A673 (cell line): ENCODE measurements at regions not wholly inside any gene's neighbourhood (a gene's known extent, or its start where the extent isn't known, plus 50 kb on each side); places are given as distances from the start of the nearest gene placed in this dataset.

Experiments used
- BruUV-seq: library from RNA; stranded (reverse); fragments of 400-500 nt; replicated peaks from 2 replicates; lab custom pipeline; 2021; lab: Mats Ljungman, UMichigan
- CTCF ChIA-PET: fragments of 300-600 bp; sonication (Branson Sonifier 250); formaldehyde crosslinking; loops from one replicate; lab custom pipeline; 2022; ENCODE audit warnings: antibody characterized with exemption; lab: Charles Lee
- POLR2A ChIA-PET: fragments of 300-600 bp; sonication (Branson Sonifier 250); formaldehyde crosslinking; loops from one replicate; lab custom pipeline; 2022; ENCODE audit warnings: antibody characterized with exemption; ENCODE audit not compliant: low non-redundant PET; lab: Charles Lee
- DNase-seq: peaks from one replicate; pipeline ENCODE4 v3.0.0-alpha.2; 2015; ENCODE audit warnings: low spot score
- H3K27ac ChIP-seq: fragments of 200-600 bp; sonication (generic); 2 replicates; pipeline ENCODE4 v1.5.1; 2016; ENCODE audit warnings: mixed run types, low read depth, mild to moderate bottlenecking, mixed read lengths, antibody characterized with exemption, low read length; ENCODE audit not compliant: poor library complexity, severe bottlenecking
- H3K27me3 ChIP-seq: fragments of 200-600 bp; sonication (generic); replicated peaks from 2 replicates; pipeline ENCODE4 v1.6.1; 2017; ENCODE audit warnings: mixed run types, low read depth, mild to moderate bottlenecking, mixed read lengths, antibody characterized with exemption, low read length; ENCODE audit not compliant: insufficient read depth, poor library complexity
- H3K36me3 ChIP-seq: fragments of 200-600 bp; sonication (generic); 2 replicates; pipeline ENCODE4 v1.6.1; 2016; ENCODE audit warnings: mixed run types, mild to moderate bottlenecking, mixed read lengths, antibody characterized with exemption, low read length; ENCODE audit not compliant: insufficient read depth, poor library complexity, severe bottlenecking
- H3K4me1 ChIP-seq: fragments of 200-600 bp; sonication (generic); 2 replicates; pipeline ENCODE4 v1.6.1; 2017; ENCODE audit warnings: mixed run types, mild to moderate bottlenecking, mixed read lengths, antibody characterized with exemption, low read length; ENCODE audit not compliant: insufficient read depth, poor library complexity, severe bottlenecking
- H3K4me3 ChIP-seq: fragments of 200-600 bp; sonication (generic); 2 replicates; pipeline ENCODE4 v1.5.1; 2016; ENCODE audit warnings: low read depth, mixed run types, mild to moderate bottlenecking, mixed read lengths, low read length; ENCODE audit not compliant: poor library complexity, severe bottlenecking
- H3K9me3 ChIP-seq: fragments of 200-600 bp; sonication (generic); 2 replicates; pipeline ENCODE4 v1.6.1; 2016; ENCODE audit warnings: mixed run types, low read depth, mild to moderate bottlenecking, mixed read lengths, antibody characterized with exemption, low read length; ENCODE audit not compliant: poor library complexity, severe bottlenecking
- EZH2 ChIP-seq: fragments of 200-600 bp; sonication (generic); IDR thresholded peaks from 2 replicates; pipeline ENCODE4 v1.6.1; 2017; ENCODE audit warnings: borderline replicate concordance, low read depth, mild to moderate bottlenecking, mixed read lengths, antibody characterized with exemption, low read length; ENCODE audit not compliant: poor library complexity, severe bottlenecking
- intact Hi-C: fragments of 100-400 bp; cut with micrococcal nuclease; formaldehyde crosslinking; loops from one replicate; pipeline ENCODE4 v1.10.0; 2022; ENCODE audit not compliant: unreplicated experiment
- TF ChIP-seq, protein P1 (sequence below): fragments of 300-800, 200-600 bp; sonication (generic); conservative IDR thresholded peaks from 2 replicates; pipeline ENCODE4 v1.5.1; 2017; ENCODE audit warnings: low read depth, mild to moderate bottlenecking, antibody characterized with exemption, low read length, moderate library complexity, mixed read lengths

DNA sequence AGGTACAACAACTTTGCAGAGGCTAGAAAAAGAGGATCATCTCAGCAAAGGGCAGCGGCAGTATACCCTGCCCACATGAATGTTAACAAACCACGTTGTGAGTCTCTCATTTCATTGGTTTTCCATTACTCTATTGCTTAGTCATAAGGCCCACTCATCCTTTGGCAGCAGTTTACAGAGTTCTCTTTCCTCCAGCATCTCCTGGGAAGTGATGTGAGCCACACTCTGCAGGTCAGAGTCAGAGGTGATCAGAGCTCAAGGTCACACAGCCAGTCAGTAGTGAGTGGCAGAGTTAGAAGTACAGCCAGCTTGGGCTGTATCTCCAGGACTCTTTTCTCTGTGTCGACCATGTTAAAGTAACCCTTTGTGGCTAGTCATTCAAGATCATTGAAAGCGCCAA, 599.6 kb upstream of the GRAMD2B start:
- TF ChIP-seq EZH2: no peak
- TF ChIP-seq, protein P1, sequence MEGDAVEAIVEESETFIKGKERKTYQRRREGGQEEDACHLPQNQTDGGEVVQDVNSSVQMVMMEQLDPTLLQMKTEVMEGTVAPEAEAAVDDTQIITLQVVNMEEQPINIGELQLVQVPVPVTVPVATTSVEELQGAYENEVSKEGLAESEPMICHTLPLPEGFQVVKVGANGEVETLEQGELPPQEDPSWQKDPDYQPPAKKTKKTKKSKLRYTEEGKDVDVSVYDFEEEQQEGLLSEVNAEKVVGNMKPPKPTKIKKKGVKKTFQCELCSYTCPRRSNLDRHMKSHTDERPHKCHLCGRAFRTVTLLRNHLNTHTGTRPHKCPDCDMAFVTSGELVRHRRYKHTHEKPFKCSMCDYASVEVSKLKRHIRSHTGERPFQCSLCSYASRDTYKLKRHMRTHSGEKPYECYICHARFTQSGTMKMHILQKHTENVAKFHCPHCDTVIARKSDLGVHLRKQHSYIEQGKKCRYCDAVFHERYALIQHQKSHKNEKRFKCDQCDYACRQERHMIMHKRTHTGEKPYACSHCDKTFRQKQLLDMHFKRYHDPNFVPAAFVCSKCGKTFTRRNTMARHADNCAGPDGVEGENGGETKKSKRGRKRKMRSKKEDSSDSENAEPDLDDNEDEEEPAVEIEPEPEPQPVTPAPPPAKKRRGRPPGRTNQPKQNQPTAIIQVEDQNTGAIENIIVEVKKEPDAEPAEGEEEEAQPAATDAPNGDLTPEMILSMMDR: no peak
- no peaks in the 10 kb centered on the region for H3K36me3 ChIP-seq
- H3K4me1 ChIP-seq: no peaks in the 10 kb centered on the region
- no peak overlapping the region for H3K27ac ChIP-seq
- ChIA-PET POLR2A (no interaction called here), CTCF (no interaction called here)
- intact Hi-C loops: no loop called here
- DNase-seq: no peak
- no TSS peak for BruUV-seq
- no peaks in the 10 kb centered on the region for H3K27me3 ChIP-seq
- no peak overlapping the region for H3K4me3 ChIP-seq
- no peaks in the 10 kb centered on the region for H3K9me3 ChIP-seq

DNA sequence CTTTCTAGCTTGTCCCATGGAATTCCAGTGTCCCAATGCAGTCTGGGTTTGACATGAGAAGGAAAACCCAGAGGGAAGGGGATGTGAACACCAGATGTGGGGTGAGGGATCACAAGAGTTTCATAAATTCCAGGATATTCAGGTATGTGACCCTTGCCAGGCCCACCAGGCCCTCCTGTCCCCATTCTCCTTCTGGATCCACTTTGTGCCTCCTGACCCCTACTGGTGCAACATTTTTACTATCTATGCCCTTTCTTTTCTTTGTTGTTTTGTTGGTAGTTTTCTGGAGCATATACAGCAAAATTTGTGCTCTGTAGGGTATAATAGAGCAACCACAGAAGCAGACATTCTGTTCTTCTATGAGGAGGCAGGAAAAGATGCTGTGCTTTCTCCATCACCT, 597.0 kb upstream of the GRAMD2B start:
- no peak for DNase-seq
- CTCF ChIA-PET: no interaction called here
- Histone ChIP-seq H3K27me3 (no peaks in the 10 kb centered on the region), H3K9me3 (no peaks in the 10 kb centered on the region), H3K27ac (no peak overlapping the region), H3K4me1 (no peaks in the 10 kb centered on the region), H3K4me3 (no peak overlapping the region), H3K36me3 (no peaks in the 10 kb centered on the region)
- intact Hi-C loops: no loop called here
- POLR2A ChIA-PET: no interaction called here
- TF ChIP-seq EZH2: no peak
- TF ChIP-seq, protein P1: no peak
- no TSS peak for BruUV-seq

- H3K4me3 ChIP-seq: no peak overlapping the region
- no peaks in the 10 kb centered on the region for H3K27me3 ChIP-seq
- no TSS peak for BruUV-seq
- H3K36me3 ChIP-seq: no peaks in the 10 kb centered on the region
- intact Hi-C loops: no loop called here
- POLR2A ChIA-PET: no interaction called here
- H3K27ac ChIP-seq: no peak overlapping the region
- H3K9me3 ChIP-seq: no peaks in the 10 kb centered on the region
- DNase-seq: no peak
- no peaks in the 10 kb centered on the region for H3K4me1 ChIP-seq
- CTCF ChIA-PET: no interaction called here
- TF ChIP-seq, protein P1: no peak
- no peak for TF ChIP-seq EZH2
These were observed 593.9 kb upstream of the GRAMD2B start for GRCh38 chr5:125829349-125829748.
